Gastrocnemius medialis (tissue), 4 donors: ENCODE measurements at regions not wholly inside any gene's neighbourhood (a gene's known extent, or its start where the extent isn't known, plus 50 kb on each side); places are given as distances from the start of the nearest gene placed in this dataset.

Experiments
- CTCF ChIP-seq, 5 experiments: fragments of 450-650 bp in 3 of 5; fragments of 200-600 bp in 2 of 5; sonication (generic) in 2 of 5; IDR thresholded peaks in 4 of 5; conservative IDR thresholded peaks in 1 of 5; 1 replicate in 4 of 5; 2 replicates in 1 of 5; pipeline ENCODE4 v1.5.1; 2016 to 2019; ENCODE audit warnings: antibody characterized with exemption in 5 of 5, mild to moderate bottlenecking in 3 of 5, moderate library complexity in 3 of 5
- POLR2A ChIP-seq, 2 donors: fragments of 450-650 bp; IDR thresholded peaks; one replicate each; pipeline ENCODE4 v1.6.1; 2017; ENCODE audit warnings: antibody characterized with exemption in 2 of 2, mild to moderate bottlenecking in 2 of 2, moderate library complexity in 2 of 2

GRCh38 chr16:24624102-24624501 is 84.7 kb downstream of the RBBP6 start:
- no peak for TF ChIP-seq CTCF (IDR thresholded peaks at IDR 0.05 in 4 of 5, conservative IDR thresholded peaks at IDR 0.05 in 1 of 5)
- no peak for TF ChIP-seq POLR2A (IDR thresholded peaks at IDR 0.05)
